ENCODE measurements at regions not wholly inside any gene's neighbourhood (a gene's known extent, or its start where the extent isn't known, plus 50 kb on each side); places are given as distances from the start of the nearest gene placed in this dataset.

GRCh38 chr11:30100495-30100894, 83.7 kb upstream of the KCNA4 start:
- Mint-ChIP-seq H3K27ac (no peak overlapping the region), H3K4me3 (no peak overlapping the region), H3K36me3 (ENCODE audit: low read depth) (no peaks in the 10 kb centered on the region), H3K9me3 (peaks cover 17% of the 10 kb centered on the region), H3K27me3 (ENCODE audit: insufficient read depth, low read depth, poor library complexity) (peaks cover 2% of the 10 kb centered on the region), H3K4me1 (no peaks in the 10 kb centered on the region)
- DNase-seq (ENCODE audit: low spot score) (no peak), ATAC-seq (no peak)
- H3K4me2 ChIP-seq = no peak overlapping the region
- no peak overlapping the region for H3K27ac ChIP-seq (ENCODE audit: low read depth)
- no peaks in the 10 kb centered on the region for H3K36me3 ChIP-seq (ENCODE audit: insufficient read depth)
- H3F3A ChIP-seq (replicated peaks; ENCODE audit: low read depth) = no peaks in the 10 kb centered on the region
- H3K4me3 ChIP-seq = no peak overlapping the region
- H3K4me1 ChIP-seq (ENCODE audit: insufficient read depth) = no peaks in the 10 kb centered on the region
- H3K79me2 ChIP-seq (replicated peaks; ENCODE audit: insufficient read depth) = no peaks in the 10 kb centered on the region
- H2AFZ ChIP-seq = no peak overlapping the region
- H3K27me3 ChIP-seq (ENCODE audit: insufficient read depth) = no peaks in the 10 kb centered on the region
- no peaks in the 10 kb centered on the region for H3K9me2 ChIP-seq (ENCODE audit: insufficient read depth)
- TF ChIP-seq POLR2AphosphoS5 (IDR thresholded peaks at IDR 0.05; ENCODE audit: low read depth) = no peak
- TF ChIP-seq CREB1 (CRISPR knock-in tag; IDR thresholded peaks at IDR 0.05; ENCODE audit: low read depth) = no peak
- TF ChIP-seq EZH2 (IDR thresholded peaks at IDR 0.05; ENCODE audit: low read depth, unreplicated experiment) = no peak
- TF ChIP-seq EZH2phosphoT487 (IDR thresholded peaks at IDR 0.05; ENCODE audit: unreplicated experiment) = no peak
- no peaks in the 10 kb centered on the region for H4K20me1 ChIP-seq (replicated peaks; ENCODE audit: insufficient read depth)

GRCh38 chr11:30106222-30107181, 89.7 kb upstream of the KCNA4 start:
- Histone ChIP-seq H3K27me3 (ENCODE audit: insufficient read depth) (peaks cover 40% of the 10 kb centered on the region), H4K20me1 (replicated peaks; ENCODE audit: insufficient read depth) (no peaks in the 10 kb centered on the region), H3F3A (replicated peaks; ENCODE audit: low read depth) (no peaks in the 10 kb centered on the region), H3K4me2 (no peak overlapping the region), H3K79me2 (replicated peaks; ENCODE audit: insufficient read depth) (no peaks in the 10 kb centered on the region), H3K4me3 (no peak overlapping the region), H3K27ac (ENCODE audit: low read depth) (no peak overlapping the region), H3K36me3 (ENCODE audit: insufficient read depth) (no peaks in the 10 kb centered on the region), H3K4me1 (ENCODE audit: insufficient read depth) (no peaks in the 10 kb centered on the region), H2AFZ (no peak overlapping the region), H3K9me2 (ENCODE audit: insufficient read depth) (no peaks in the 10 kb centered on the region)
- Mint-ChIP-seq H3K27ac (no peak overlapping the region), H3K27me3 (ENCODE audit: insufficient read depth, low read depth, poor library complexity) (peaks cover 18% of the 10 kb centered on the region), H3K4me3 (no peak overlapping the region), H3K9me3 (peaks cover 6% of the 10 kb centered on the region; the same call in 2 of the 3 replicates), H3K4me1 (no peaks in the 10 kb centered on the region), H3K36me3 (ENCODE audit: low read depth) (no peaks in the 10 kb centered on the region)
- ATAC-seq (no peak), DNase-seq (ENCODE audit: low spot score) (no peak)
- TF ChIP-seq ZNF462 (CRISPR knock-in tag; IDR thresholded peaks at IDR 0.05) (no peak), CREB1 (CRISPR knock-in tag; IDR thresholded peaks at IDR 0.05; ENCODE audit: low read depth) (no peak), ZNF114 (CRISPR knock-in tag; IDR thresholded peaks at IDR 0.05) (no peak), REST (IDR thresholded peaks at IDR 0.05; ENCODE audit: unreplicated experiment) (no peak), POLR2AphosphoS5 (IDR thresholded peaks at IDR 0.05; ENCODE audit: low read depth) (no peak), EZH2phosphoT487 (IDR thresholded peaks at IDR 0.05; ENCODE audit: unreplicated experiment) (no peak), JUNB (IDR thresholded peaks at IDR 0.05; ENCODE audit: unreplicated experiment) (no peak), NANOG (IDR thresholded peaks at IDR 0.05; ENCODE audit: borderline replicate concordance) (no peak)
- TF ChIP-seq, protein P1, sequence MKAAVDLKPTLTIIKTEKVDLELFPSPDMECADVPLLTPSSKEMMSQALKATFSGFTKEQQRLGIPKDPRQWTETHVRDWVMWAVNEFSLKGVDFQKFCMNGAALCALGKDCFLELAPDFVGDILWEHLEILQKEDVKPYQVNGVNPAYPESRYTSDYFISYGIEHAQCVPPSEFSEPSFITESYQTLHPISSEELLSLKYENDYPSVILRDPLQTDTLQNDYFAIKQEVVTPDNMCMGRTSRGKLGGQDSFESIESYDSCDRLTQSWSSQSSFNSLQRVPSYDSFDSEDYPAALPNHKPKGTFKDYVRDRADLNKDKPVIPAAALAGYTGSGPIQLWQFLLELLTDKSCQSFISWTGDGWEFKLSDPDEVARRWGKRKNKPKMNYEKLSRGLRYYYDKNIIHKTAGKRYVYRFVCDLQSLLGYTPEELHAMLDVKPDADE (IDR thresholded peaks at IDR 0.05) = no peak

Measured in GM23338 (cell line).